ENCODE measurements at regions not wholly inside any gene's neighbourhood (a gene's known extent, or its start where the extent isn't known, plus 50 kb on each side); places are given as distances from the start of the nearest gene placed in this dataset.

GRCh38 chr5:54775645-54776044, 209.7 kb downstream of the ESM1 start:
- Histone ChIP-seq H4K20me1 (ENCODE audit: insufficient read depth, low read length) (no peaks in the 10 kb centered on the region), H3K36me3 (replicated peaks in 1 of 2; ENCODE audit: control insufficient read depth in 1 of 2, insufficient read depth in 2 of 2, low read length in 2 of 2) (no peaks in the 10 kb centered on the region), H3K4me2 (replicated peaks; ENCODE audit: extremely low read depth, low read length, poor library complexity, severe bottlenecking) (no peak overlapping the region), H3K4me3 (replicated peaks in 1 of 3; ENCODE audit: low read depth in 2 of 3, low read length in 3 of 3) (no peak overlapping the region), H3K4me1 (ENCODE audit: control insufficient read depth in 1 of 2, insufficient read depth in 2 of 2, low read length in 2 of 2) (peaks cover 10 to 17% of the 10 kb centered on the region in 2 donors), H3K27me3 (ENCODE audit: control insufficient read depth in 2 of 2, insufficient read depth in 2 of 2, low read length in 2 of 2) (no peaks in the 10 kb centered on the region), H3K9me3 (replicated peaks in 1 of 2; ENCODE audit: control insufficient read depth in 1 of 2, insufficient read depth in 1 of 2, low read length in 2 of 2) (no peaks in the 10 kb centered on the region), H3K27ac (ENCODE audit: low read depth in 1 of 2, low read length in 2 of 2) (no peak overlapping the region), H3K79me2 (ENCODE audit: insufficient read depth, low read length) (no peaks in the 10 kb centered on the region), H2AFZ (ENCODE audit: insufficient read depth, low read depth, low read length, poor library complexity, severe bottlenecking) (no peak overlapping the region), H3K9ac (ENCODE audit: insufficient read depth, low read length, poor library complexity, severe bottlenecking) (no peak overlapping the region)
- TF ChIP-seq, protein P1, sequence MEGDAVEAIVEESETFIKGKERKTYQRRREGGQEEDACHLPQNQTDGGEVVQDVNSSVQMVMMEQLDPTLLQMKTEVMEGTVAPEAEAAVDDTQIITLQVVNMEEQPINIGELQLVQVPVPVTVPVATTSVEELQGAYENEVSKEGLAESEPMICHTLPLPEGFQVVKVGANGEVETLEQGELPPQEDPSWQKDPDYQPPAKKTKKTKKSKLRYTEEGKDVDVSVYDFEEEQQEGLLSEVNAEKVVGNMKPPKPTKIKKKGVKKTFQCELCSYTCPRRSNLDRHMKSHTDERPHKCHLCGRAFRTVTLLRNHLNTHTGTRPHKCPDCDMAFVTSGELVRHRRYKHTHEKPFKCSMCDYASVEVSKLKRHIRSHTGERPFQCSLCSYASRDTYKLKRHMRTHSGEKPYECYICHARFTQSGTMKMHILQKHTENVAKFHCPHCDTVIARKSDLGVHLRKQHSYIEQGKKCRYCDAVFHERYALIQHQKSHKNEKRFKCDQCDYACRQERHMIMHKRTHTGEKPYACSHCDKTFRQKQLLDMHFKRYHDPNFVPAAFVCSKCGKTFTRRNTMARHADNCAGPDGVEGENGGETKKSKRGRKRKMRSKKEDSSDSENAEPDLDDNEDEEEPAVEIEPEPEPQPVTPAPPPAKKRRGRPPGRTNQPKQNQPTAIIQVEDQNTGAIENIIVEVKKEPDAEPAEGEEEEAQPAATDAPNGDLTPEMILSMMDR (IDR thresholded peaks at IDR 0.05) = no peak
- intact Hi-C loops (cut with micrococcal nuclease) = no loop called here
- Mint-ChIP-seq H3K27ac (no peak overlapping the region), H3K4me1 (peaks cover 18% of the 10 kb centered on the region), H3K9me3 (peaks cover 0 to 4% (median 0%) of the 10 kb centered on the region in 7 donors), H3K27me3 (ENCODE audit: low read depth in 3 of 3) (peaks cover 0 to under 1% (median 0%) of the 10 kb centered on the region in 3 donors), H3K4me3 (no peak overlapping the region), H3K36me3 (no peaks in the 10 kb centered on the region)
- no peak for DNase-seq

- Mint-ChIP-seq H3K27ac (peak overlapping the region in 2 of 7 donors; percentile 35 to 66), H3K4me1 (peaks cover 18% of the 10 kb centered on the region), H3K4me3 (no peak overlapping the region), H3K9me3 (peaks cover 0 to 4% (median 0%) of the 10 kb centered on the region in 7 donors), H3K27me3 (ENCODE audit: low read depth in 3 of 3) (peaks cover 0 to 2% (median 1%) of the 10 kb centered on the region in 3 donors), H3K36me3 (no peaks in the 10 kb centered on the region)
- Histone ChIP-seq H3K9ac (ENCODE audit: insufficient read depth, low read length, poor library complexity, severe bottlenecking) (no peak overlapping the region), H3K4me2 (replicated peaks; ENCODE audit: extremely low read depth, low read length, poor library complexity, severe bottlenecking) (no peak overlapping the region), H3K36me3 (replicated peaks in 1 of 2; ENCODE audit: control insufficient read depth in 1 of 2, insufficient read depth in 2 of 2, low read length in 2 of 2) (no peaks in the 10 kb centered on the region), H3K27me3 (ENCODE audit: control insufficient read depth in 2 of 2, insufficient read depth in 2 of 2, low read length in 2 of 2) (no peaks in the 10 kb centered on the region), H3K27ac (ENCODE audit: low read depth in 1 of 2, low read length in 2 of 2) (no peak overlapping the region), H4K20me1 (ENCODE audit: insufficient read depth, low read length) (no peaks in the 10 kb centered on the region), H2AFZ (ENCODE audit: insufficient read depth, low read depth, low read length, poor library complexity, severe bottlenecking) (peak overlapping the region; percentile 2), H3K9me3 (replicated peaks in 1 of 2; ENCODE audit: control insufficient read depth in 1 of 2, insufficient read depth in 1 of 2, low read length in 2 of 2) (no peaks in the 10 kb centered on the region), H3K4me1 (ENCODE audit: control insufficient read depth in 1 of 2, insufficient read depth in 2 of 2, low read length in 2 of 2) (peaks cover 10 to 17% of the 10 kb centered on the region in 2 donors), H3K79me2 (ENCODE audit: insufficient read depth, low read length) (no peaks in the 10 kb centered on the region), H3K4me3 (replicated peaks in 1 of 3; ENCODE audit: low read depth in 2 of 3, low read length in 3 of 3) (no peak overlapping the region)
- intact Hi-C loops (cut with micrococcal nuclease) = no loop called here
- TF ChIP-seq, protein P1 (IDR thresholded peaks at IDR 0.05) = no peak
- WGBS (ENCODE audit: insufficient coverage) = 86% methylated on average over 3 of the region's 10 CpGs
- DNase-seq = peak; percentile 10 to 42 (median 26)
Measured at GRCh38 chr5:54774281-54775170, 210.9 kb downstream of the ESM1 start.
